Activated CD8-positive, alpha-beta memory T cell treated with anti-CD3 and anti-CD28 coated beads for 48 hours (primary cell): ENCODE measurements at regions not wholly inside any gene's neighbourhood (a gene's known extent, or its start where the extent isn't known, plus 50 kb on each side); places are given as distances from the start of the nearest gene placed in this dataset.
"Not testable (repeated sequence)": the region's sequence is repeated elsewhere in the genome, so short reads cannot be mapped to it uniquely, and the experiment has no call there.

Experiments used
- DNase-seq, 3 experiments: peaks; one replicate each; pipeline ENCODE4 v3.0.0-alpha.2; 2020; ENCODE audit warnings: low read depth in 2 of 3, low spot score in 2 of 3

- not testable (repeated sequence) for DNase-seq
Observed at GRCh38 chr1:161454865-161455707, 50.2 kb upstream of the FCGR2A start.

GRCh38 chr1:161453950-161454864 is 51.0 kb upstream of the FCGR2A start:
- DNase-seq, result peak in 1 of 3 experiments; percentile 37

DNA sequence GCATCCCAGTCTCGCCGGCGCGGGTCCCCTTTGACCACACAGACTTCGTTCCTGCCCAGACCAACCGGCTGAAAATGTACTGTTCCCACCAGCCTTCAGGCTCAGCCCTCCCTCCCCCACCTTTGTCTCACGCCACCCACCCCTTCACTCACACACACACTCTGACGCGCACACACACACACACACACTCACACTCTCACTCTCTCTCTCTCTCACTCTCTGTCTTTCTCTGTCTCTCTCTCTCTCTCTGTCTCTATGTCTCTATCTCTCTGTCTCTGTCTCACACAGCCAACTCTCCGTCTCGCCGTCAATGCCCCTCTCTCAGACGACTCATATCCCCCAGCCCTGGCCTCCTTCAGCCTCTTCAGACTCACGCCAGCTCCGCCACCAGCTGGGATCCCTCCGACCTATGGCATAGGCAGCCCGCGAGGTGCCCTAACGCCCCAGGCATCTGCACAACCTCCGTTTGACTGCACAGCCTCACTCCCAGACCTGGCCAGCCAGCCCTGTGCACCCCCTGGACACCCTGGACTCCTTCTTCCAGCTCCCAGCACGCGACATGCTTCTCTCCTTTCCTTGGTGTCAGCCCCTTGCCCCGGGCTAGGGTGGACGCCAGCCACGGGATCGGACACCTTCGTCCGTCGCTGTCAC is 53.4 kb upstream of the FCGR2A start:
- DNase-seq, result not testable (repeated sequence)

DNA sequence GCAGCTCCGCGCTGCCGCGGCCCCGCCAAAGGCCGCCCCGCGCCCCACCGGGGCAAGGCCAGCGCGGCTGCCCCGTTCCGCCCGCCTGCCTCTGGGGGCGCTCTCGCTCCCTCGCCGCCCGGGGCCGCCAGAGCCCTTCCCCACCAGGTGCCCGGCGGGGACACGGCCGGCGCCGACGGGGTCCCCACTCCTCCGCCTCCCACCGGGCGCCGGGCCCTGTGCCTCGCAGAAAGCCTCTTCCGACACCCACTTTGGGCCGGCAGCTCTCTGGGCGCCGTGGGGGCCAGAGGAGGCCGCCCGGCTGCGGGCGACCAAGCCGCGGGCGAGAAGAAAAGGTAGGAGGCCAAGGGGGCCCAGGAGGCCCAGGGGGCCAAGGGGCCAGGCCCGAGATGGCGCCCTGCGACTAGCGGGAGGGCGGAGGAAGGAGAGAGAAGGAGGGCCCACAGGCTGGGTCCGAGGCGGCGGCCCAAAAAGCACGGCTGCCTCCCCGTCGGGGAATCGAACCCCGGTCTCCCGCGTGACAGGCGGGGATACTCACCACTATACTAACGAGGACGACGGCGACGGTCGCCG is 57.4 kb upstream of the FCGR2A start:
- not testable (repeated sequence) for DNase-seq

DNA sequence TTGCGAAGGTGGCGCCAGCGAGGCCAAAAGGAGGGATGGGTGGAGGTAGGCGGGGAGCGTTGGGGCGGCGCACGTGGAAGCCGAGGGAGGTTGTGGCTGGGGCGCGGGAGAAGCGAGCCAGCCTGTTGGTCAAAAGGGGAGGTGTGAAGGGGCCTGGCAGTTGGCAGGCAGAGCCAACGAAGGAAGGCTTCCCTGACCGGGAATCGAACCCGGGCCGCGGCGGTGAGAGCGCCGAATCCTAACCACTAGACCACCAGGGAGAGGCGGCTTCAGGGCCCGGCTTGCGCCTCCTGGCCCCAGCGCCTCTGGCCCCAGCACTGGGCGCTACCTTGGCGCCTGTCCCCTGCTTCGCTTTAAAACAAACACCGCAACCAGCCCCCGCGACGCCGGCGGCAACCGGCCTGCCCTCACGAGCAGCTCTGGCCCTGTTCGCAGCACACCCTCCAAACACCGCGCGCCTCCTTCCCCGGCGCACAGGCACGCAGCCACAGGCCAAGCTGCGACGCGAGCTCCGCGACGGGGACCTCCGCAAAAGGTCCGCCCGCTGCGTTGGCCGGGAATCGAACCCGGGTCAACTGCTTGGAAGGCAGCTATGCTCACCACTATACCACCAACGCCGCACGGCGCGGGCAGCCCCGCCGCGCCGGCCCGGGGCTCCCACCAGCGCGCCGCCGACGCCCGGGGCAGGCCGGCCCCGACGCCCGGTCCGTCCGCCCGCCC is 58.1 kb upstream of the FCGR2A start:
- not testable (repeated sequence) for DNase-seq

DNA sequence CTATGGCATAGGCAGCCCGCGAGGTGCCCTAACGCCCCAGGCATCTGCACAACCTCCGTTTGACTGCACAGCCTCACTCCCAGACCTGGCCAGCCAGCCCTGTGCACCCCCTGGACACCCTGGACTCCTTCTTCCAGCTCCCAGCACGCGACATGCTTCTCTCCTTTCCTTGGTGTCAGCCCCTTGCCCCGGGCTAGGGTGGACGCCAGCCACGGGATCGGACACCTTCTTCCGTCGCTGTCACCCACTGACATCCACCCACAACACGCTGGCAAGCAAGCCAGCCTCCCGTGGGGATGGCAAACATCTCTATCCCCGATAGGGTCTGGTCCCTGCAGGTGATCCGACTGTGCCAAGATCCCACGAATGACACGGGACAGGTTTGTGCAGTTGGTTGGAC is 60.5 kb upstream of the FCGR2A start:
- DNase-seq, result not testable (repeated sequence)

DNA sequence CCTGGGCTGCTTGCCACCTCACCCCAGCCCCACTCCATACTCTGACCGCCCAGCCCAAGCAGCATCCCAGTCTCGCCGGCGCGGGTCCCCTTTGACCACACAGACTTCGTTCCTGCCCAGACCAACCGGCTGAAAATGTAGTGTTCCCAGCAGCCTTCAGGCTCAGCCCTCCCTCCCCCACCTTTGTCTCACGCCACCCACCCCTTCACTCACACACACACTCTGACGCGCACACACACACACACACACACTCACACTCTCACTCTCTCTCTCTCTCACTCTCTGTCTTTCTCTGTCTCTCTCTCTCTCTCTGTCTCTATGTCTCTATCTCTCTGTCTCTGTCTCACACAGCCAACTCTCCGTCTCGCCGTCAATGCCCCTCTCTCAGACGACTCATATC is 61.0 kb upstream of the FCGR2A start:
- not testable (repeated sequence) for DNase-seq

- peak; percentile 48 to 66 (median 64) for DNase-seq
Observed at GRCh38 chr1:161440312-161440894, 64.9 kb upstream of the FCGR2A start.

DNA sequence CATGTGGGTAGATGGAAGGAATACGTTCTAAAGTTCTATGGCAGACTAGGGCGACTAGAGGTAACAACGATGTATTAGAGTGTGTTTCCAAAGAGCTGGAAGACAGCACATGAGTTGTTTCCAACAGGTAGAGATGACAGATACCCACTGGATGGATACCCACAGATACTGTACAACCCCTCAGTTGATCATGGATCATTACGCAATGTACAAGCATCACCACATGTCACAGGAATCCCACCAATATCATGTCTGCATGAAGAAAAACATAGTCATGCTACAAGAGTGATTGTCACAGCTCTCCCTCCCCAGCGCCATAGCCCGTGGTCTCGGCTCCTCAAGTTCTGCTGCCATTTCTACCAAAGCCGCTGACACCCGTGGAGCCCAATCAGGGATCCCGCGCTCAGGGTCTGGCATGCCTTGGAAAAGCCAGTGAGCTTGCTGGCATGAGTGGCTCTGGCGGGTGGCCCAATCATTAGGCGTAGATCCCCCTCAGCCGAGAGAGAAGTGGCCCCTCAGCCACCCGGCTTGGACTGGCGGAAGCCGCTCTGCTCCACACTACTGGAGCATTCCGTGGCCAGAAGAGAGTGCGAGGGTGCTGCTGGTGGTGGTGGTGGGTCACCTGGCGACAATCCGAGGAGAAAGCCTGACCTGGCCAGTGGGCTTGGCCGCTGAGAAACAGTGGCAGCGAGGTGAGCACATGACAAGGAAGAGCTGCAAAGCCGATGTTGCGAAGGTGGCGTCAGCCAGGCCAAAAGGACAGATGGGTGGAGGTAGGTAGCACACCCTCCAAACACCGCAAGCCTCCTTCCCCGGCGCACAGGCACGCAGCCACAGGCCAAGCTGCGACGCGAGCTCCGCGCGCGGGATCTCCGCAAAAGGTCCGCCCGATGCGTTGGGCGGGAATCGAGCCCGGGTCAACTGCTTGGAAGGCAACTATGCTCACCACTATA is 65.7 kb upstream of the FCGR2A start:
- DNase-seq, result peak in 2 of 3 experiments; percentile 20 to 25

DNA sequence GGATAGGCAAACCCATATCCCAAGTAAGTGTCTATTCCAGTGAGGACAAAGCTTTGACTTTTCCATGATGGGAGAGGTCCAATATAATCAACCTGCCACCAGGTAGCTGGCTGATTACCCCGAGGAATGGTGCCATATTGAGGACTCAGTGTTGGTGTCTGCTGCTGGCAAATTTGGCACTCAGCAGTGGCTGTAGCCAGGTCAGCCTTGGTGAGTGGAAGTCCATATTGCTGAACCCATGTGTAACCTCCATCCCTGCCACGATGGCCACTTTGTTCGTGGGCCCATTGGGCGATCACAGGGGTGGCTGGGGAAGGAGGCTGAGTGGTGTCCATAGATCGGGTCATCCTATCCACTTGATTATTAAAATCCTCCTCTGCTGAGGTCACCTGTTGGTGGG is 65.5 kb upstream of the CFAP126 start:
- DNase-seq, result not testable (repeated sequence)

GRCh38 chr1:161432091-161432490 is 64.4 kb upstream of the CFAP126 start:
- no peak for DNase-seq

DNA sequence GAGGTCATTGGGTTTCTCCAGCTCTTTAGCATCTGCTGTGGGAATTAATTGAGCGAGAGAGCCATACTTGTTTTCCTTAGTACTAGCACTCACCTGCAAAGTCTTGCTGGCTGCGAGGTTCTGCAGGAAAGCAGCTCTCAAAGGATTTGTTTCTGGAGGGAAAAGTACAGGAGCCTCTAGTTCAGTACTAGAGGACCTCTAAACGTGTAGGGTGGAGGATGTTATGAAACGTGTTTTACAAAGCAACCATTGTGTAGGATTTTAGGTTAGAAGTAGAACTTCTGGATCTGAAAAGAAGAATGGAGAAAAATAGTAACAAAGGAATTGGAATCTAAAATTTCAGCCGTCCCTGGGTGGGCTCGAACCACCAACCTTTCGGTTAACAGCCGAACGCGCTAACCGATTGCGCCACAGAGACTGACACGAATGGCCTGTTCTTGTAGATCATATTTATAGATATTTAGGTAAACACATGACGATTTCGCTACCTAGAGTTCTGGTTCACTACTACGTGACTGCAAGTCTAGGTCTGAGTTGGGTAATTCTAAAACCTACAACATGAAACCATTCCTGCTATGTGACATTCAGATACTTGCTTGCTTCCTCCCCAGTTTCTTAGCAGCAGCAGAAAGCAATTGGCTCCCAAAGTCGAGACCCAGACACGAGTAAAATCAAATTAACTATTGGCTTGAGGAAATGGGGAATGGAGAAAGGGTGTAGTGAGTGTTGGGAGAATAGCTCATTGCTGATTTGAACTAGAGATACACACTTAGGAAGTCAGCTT is 60.2 kb upstream of the CFAP126 start:
- peak; percentile 20 to 60 (median 36) for DNase-seq

- not testable (repeated sequence) for DNase-seq
Observed at GRCh38 chr1:161422914-161423313, 55.2 kb upstream of the CFAP126 start.

DNA sequence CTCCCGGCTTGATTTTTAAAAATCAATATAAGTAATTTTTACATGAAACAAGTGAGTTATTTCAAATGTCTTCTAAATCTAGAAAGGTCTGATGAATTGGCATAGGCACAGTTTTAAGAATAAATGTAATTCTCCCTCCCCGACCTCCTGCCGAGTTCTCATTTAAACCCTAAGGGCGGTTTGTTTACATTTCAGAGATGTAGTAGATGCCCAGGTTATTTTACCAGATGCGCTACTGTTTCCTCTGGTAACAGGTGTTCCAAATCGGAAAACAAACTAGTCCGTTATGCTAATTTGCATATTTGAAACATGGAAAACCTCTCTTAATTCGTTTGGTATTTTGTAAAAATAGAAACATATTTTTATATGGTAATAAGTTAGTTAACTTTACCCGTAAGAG is 53.8 kb upstream of the CFAP126 start:
- no peak for DNase-seq

DNA sequence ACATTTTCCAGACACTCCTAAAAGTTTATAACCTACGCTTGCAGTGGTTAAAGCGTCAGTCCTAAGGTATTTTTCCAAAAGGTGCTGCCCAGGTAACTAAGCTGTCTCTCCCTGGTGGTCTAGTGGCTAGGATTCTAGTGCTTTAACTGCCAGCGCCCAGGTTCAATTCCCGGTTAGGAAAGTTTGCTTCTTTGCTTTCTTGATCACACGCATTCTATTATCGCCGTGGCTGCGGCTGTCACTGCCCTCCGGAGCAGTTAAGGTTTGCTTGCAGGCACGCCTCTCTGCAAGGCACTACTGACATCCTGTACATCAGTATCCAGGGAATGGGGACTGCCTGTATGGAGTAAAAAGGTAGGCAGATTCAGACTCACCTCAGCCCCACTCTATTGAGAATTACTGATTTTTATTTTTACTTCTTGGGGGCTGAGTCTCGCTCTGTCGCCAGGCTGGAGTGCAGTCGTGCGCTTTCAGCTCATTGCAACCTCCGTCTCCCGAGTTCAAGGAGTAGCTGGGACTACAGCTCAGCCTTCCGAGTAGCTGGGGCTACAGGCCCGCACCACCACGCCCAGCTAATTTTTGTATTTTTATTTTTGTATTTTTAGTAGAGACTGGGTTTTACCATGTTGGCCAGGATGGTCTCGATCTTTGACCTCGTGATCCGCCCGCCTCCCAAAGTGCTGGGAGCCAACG is 53.2 kb upstream of the CFAP126 start:
- DNase-seq, result no peak

DNA sequence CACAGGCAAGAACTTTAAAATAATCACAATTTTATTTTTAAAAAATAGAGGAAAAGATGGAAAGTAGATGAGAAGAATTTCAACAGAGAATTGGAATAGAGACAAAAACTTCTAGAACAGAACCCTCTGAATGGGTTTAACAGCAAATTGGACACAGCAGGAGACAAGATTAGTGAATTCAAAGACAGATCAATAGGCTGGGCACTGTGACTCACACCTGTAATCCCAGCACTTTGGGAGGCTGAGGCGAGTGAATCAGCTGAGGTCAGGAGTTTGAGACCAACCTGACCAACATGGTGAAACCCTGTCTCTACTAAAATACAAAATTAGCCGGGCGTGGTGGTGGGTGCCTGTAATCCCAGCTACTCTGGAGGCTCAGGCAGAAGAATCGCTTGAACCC is 49.9 kb upstream of the CFAP126 start:
- not testable (repeated sequence) for DNase-seq
